ENCODE measurements at regions not wholly inside any gene's neighbourhood (a gene's known extent, or its start where the extent isn't known, plus 50 kb on each side); places are given as distances from the start of the nearest gene placed in this dataset.
A peak's percentile ranks its signal among the peaks of the same experiment; 100 is the strongest.
"Not testable (repeated sequence)": the region's sequence is repeated elsewhere in the genome, so short reads cannot be mapped to it uniquely, and the experiment has no call there.

DNA sequence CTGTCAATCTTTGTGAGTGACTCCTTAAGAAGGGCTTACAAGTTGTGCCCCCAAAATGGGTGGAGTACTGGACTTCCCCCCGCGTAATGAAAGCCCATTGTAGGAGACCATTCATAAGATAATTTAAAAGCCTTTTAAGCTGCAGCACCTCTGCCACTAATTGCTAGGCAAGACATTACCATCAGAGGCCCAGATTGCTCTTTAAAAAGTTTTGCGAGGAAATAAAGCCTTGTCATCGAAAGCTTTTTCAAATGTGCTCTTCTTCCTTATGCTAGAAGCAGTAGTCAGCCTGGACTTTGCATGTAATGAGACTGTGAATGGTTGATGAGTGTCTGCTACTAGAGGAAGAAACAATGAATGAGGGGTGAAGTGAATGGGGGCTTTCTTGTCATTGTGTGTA, 345.3 kb upstream of the CDH2 start:
- DNase-seq = no peak

DNA sequence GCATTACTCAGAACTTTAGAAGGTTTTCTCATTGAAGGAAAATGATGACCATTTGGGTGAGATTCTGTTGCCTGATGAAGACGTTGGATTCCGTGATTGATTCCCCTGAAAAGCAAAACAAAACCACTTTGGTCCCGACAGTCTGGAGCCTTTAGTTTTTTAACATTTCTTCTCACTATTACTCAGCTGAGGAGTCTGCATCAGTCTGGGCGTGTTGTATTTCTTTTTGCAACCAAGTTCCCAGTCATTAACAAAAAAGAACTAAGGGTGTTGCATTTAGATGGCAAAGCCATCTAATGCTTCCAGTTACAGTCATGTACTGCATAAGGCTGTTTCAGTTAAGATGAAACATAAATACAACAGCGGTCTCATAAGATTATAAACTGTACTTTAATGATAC, 343.1 kb upstream of the CDH2 start:
- DNase-seq = no peak

DNA sequence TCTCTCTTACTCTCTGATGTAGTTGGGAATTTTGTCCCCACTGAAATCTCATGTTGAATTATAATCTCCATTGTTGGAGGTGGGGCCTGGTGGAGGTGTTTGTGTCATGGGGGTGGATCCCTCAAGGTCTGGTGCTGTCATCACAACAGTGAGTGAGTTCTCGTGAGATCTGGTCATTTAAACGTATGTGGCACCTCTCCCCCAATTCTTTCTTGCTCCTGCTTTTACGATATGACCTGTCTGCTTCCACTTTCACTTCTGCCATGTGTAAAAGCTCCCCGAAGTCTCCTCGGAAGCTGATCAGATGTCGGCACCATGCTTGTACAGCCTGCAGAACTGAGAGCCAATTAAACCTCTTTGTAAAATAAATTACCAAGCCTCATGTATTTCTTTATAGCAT, 337.8 kb upstream of the CDH2 start:
- peak; percentile 40 for DNase-seq

DNA sequence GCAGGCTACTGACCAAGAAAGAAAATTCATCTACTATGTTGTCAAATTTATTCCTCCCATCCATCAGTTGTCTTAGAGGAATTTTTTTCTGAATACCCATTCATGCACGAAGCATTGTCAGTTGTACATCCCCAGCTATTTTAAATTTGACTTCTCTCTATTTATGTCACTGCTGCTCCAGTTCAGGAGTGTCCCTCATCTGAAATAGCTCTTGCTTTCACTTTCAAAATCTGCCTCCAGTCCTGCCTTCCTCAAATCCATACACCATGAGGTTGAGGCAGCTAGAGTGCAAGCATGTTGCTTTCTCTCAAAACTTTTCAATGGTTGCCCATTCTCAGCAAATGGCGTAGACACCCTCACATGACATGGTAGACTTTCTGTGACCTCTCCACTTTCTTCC, 335.4 kb upstream of the CDH2 start:
- peak; percentile 35 for DNase-seq

DNA sequence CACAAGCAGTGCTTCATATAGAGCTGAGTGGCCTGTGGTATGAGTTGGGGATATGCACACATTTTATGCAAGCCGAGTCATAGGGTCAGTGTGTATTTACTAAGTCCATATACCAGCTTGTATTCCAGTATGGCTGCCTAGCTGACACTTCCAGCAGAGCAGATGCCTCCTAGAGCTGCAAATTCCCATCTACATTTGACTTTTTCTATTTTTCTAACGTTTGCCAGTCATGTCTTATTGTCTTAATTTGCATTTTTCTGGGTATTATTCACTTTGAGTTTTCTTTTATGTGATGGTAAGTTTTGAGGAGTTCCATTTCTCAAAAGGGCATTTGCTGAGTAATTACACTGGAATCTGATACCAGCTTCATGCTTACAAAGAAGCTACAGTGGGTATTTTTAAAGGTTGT, 334.5 kb upstream of the CDH2 start:
- no peak for DNase-seq

DNA sequence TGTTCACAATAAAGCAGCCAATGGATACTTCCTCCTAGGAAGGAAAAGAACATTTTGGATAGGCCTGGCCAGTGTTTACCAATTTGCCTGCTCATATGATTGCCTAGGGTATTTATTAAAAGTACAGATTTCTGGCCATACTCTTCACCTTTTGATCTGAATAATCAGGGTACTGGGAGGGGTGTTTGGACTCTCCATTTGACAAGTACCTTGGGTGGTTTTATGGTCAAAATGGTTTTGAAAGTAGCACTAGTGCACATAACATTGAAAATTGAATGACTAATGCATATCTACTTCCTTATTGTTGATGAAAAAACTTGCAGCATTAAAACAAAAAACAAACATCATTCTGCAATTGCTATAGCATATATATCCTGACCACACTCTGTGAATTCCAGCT, 333.3 kb upstream of the CDH2 start:
- no peak for DNase-seq

DNA sequence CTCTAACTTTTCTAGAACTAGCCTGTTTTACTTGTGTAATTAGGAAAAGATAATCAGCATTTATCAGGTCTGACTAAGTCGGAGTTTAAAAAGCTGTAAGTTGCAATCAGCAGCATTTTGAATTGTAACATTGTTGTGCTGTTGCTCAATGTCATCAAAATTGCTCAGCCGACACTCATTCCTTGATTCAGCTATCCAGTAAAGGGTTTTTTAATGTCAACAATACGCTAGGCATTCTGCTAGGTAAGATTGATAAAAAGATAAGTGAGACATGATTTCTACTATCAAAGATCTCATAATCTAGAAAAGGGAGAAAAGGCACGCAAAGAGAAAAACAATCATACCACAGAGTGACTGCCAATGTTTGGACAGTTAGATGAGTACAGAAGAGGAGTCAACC, 327.1 kb upstream of the CDH2 start:
- no peak for DNase-seq

DNA sequence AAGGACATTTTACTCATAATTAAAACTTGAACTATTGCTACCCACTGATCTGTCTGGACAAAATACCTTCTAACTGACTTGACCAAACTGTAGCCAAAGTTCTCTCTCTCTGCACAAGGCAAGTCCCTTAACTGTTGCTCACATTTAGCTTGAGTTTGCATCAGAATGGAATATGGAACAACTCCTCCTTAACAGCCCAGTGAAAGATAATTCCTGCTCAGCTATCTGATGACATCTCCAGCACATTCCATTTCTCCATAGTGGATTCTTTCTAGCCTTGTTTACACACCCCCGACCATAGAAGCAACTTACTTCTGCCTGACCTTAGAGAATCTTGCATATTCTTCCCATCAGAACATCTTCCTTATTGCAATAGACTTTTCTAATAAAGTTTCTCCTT, 317.2 kb upstream of the CDH2 start:
- no peak for DNase-seq

DNA sequence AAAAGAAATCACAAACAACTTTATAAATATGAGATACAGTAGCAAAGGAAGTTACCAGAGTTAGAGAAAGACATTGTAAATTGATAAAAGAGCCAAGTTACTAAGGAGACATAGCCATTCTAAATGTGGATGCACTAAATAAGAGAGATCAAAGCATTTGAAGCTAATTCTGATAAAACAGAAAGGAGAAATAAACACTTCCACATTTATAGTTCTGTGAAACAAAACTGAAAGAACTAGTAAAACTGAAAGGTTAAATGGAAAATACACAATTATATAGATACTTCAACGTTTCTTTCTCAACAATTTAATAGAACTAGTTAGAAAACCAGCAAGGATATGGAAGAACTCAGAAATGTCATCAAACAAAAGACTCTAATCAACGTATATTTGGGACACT, 309.0 kb upstream of the CDH2 start:
- no peak for DNase-seq

DNA sequence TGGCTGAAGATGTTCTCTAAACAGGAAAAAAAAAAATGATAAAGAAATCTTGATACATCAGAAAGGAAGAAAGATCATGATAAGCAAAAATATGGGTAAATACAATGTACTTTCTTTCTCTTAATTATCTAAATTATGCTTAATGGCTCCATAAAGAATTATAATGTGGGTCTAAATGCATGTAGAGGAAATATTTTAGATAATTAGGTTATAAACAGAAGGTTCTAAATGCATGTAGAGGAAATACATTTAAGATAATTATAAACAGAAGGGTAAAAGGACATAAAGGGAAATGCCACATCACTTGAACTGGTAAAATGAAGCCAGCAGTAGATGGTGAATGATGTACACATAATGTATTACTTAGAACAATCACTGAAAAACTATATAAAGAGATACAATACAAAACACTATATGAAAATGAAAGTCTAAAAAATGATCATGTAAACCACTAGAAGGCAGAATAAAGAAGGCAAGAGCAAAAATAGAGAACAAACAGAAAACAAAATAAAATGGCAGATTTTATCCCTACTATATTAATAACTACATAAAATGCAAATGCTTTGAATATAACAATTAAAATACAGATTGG, 308.4 kb upstream of the CDH2 start:
- no peak for DNase-seq

DNA sequence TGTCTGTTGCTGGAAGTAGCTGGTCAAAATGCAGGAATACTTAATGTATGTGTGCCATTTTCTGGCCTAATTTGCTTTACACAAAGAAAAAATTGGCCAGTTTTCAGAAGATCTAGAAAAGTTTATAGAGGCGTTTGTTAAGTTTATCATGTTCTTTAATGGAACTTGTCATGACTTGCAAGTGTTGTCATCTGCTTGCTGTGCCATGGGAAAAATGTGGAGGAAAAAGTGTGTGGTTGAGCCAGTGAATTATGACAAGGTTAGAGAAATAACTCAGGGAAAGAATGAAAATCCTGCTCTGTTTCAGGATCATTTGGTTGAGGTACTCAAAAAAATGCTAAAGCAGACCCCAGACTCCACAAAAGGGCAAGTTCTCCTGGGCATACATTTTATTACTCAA, 301.6 kb upstream of the CDH2 start:
- no peak for DNase-seq

DNA sequence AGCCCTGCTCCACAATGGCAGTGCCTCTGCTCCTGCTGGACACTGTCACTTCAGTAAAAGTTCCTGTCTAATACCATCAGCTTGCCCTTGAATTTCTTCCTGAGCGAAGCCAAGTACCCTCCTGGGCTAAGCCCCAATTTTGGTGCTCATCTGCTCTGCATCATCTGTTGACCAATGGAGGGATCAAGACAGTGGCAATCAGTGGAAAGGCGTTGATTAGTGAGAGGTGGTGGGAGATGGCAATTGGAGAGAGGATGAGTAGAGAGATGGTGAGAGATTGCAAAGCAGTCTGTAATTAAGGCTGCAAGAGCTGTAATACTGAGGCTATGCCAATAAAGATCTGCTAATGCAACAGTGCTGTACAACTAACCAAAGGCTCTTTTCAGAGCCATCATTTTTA, 299.4 kb upstream of the CDH2 start:
- no peak for DNase-seq

DNA sequence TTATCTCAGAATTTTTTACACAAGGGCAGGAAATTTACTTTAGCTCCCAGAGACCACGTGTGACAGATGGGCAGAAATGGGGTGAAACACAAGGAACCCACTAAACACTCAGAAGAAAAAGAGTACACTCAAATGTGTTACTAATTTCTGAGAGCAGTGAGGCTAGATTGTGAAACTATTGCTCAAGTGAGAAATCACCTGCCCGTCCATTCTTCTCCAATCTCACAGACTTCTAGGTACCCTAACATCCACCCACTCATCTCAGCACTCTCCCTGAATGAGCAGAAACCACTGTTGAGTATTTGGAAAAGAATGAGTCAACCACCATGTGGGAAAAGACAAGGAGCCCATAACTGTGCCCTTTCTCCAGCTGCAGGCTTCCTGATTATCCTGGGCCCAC, 293.0 kb upstream of the CDH2 start:
- no peak for DNase-seq

DNA sequence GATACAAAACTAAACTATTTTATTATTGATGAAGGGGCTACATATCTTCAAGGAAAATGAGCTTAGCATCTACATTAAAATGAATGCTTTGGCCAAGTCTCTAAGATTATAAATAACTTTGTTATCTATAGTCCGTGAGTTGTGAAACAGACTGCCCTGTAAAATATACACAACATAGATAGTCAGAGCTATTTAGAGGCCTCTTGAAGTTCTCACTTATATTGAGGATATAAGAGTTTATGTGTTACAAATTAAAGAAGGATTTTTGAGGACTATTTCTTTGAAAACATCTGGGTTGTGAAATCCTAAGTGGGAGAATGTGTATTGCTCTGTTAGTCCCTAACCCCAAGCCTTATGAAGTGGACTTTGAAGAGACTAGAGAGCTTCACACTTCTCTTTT, 292.0 kb upstream of the CDH2 start:
- no peak for DNase-seq

DNA sequence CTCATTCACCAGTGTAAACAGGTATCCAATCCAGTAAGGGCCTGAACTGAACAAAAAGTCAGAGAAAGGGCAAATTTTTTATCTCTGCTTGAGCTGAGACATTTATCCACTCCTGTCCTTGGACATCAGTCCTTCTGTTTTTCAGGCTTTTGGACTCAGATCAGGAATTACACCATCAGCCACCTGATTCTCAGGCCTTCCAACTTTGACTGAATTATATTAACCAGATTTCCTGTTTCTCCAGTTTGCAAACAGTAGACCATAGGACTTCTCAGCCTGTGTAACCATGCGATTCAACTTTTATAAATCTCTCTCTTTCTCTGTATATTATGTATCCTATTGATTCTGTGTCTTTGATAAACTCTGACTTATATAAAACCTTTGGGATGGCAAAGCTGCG, 289.3 kb upstream of the CDH2 start:
- no peak for DNase-seq

DNA sequence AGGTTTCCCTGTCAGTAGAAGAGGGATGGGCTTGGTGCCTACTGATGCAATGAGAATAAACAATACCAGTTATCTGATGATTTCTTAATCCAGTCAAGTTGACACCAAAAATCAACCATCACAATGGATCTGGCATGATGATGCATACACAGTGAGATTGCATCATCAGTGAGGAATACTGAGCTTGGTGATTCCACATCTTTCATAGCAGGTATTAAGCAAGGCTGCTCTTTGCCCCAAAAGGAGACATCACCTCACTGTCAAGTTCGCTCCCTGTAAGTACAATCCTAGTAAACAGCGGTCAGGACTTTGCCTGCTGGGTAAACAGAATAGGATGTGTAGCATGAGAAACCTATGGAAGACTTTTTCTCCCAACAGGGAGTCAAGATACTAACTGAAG, 282.7 kb upstream of the CDH2 start:
- no peak for DNase-seq

DNA sequence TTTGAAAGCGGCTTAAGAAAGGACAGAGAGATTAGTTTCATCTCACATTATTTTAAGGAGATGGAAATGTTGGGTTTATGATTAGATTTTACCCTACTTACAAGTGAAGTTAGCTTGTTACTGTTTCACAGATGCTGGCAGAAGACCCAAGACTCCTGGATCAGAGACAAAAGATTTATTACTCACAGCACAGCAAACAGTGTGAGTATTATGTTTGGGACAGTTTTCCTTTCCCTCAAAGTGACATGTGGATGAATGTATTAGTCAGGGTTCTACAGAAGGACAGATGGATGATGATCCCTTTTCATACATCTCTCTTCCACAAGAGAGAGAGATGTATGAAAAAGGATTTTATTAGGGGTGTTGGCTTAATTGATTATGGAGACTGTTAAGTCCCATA, 281.8 kb upstream of the CDH2 start:
- no peak for DNase-seq

DNA sequence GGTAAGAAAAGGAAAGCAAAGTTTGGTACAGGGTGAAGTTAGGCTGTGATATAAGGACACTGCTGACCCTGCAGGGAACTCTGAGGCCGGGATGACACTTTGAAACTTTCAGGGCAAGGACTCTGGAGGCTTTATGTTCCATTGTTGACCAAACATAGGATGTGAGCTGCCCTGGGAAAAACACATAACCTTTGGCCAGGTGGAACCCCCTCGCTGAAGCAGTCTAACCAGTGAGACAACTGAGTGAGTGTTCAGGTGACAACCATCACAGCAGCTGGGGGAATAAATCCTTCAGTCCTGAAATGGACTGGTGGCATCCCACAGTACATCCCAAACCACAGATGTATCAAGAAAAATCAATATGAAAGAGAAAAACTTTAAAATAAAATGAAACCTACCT, 280.9 kb upstream of the CDH2 start:
- no peak for DNase-seq

DNA sequence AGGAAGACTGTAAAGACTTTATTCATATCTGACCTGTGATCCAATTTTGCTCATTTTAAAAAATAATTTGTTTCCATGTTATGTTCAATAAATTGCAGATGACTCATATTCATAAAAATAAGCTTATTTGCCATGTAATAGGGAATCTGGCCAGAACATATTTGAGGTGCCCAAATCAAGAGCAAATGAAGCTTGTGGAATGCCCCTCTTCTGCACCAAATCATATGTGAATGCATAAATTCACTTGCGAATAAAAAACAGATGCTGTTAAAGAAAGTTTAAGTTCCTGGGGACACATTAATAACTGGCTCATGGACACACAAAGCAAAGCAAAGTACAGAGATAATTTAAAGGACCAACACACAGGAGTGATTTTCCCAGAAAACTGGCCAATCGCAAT, 279.0 kb upstream of the CDH2 start:
- DNase-seq = no peak

DNA sequence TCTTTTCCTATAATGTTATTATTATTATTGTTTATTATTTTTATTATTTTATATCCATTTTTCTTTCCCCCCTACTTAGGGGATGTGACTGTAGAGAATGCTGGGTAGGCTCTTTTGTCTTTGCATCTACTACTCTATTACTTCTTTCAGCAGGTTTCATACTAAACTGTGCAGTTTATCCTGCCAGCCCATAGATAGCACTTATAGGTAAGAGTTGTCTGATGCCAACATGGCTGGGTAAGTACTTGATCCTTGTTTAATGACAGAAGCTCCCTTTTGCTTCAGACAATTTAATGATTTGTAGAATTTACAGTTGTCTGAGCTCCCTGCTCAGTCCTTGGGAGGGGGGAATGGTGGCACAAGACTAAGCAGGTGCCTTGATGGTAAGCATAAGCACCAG, 262.9 kb upstream of the CDH2 start:
- no peak for DNase-seq

DNA sequence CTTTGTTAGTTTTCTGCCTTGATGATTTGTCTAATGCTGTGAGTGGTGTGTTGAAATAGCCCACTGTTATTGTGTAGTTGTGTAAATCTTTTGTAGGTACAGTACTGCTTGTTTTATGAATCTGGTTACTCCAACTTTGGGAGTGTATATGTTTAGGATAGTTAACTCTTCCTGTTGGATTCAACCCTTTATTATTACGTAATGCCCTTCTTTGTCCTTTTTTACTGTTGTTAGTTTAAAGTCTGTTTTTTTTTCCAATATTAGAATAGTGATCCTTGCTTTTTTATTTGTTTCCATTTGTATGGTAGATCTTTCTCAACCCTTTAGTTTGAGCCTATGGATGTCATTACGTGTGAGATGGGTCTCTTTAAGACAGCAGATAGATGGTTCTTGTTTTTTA, 261.5 kb upstream of the CDH2 start:
- no peak for DNase-seq

DNA sequence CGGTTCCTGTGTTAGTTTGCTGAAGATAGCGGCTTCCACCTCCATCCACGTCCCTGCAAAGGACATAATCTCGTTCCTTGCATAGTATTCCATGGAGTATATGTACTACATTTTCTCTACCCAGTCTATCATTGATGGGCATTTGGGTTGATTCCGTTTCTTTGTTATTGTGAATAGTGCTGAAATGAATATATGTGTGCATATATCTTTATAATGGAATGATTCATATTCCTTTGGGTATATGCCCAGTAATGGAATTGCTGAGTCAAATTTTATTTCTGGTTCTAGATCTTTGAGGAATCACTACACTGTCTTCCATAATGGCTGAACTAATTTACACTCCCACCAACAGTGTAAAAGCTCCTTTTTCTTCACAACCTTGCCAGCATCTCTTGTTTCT, 255.4 kb upstream of the CDH2 start:
- no peak for DNase-seq

DNA sequence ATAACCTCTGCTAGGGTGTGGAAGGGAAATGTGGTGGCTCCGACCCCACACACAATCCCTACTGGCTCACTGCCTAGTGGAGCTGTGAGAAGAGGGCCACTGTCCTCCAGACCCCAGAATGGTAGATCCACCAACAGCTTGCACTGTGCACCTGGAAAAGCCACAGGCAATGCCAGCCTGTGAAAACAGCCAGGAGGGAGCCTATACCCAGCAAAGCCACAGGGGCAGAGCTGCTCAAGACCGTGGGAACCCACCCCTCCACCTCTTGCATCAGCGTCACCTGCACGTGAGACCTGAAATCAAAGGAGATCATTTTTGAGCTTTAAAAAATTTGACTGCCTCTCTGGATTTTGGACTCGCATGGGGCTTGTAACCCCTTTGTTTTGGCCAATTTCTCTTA, 249.0 kb upstream of the CDH2 start:
- DNase-seq = no peak

DNA sequence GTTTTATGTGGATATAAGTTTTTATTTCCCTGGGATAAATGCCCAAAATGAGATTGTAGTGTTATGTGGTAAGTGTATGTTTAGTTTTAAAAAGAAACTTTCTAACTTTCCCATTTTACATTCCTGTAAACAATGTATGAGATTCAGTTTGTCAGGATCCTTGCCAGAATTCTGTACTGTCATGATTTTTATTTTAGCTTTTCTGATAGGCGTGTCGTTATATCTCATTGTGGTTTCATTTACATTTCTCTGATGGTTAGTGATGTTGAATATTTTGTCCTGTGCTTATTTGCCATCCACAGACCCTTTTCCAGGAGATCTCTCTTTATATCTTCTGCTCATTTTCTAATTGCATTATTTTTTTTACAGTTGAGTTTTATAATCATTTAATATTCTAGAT, 245.6 kb upstream of the CDH2 start:
- DNase-seq = no peak

DNA sequence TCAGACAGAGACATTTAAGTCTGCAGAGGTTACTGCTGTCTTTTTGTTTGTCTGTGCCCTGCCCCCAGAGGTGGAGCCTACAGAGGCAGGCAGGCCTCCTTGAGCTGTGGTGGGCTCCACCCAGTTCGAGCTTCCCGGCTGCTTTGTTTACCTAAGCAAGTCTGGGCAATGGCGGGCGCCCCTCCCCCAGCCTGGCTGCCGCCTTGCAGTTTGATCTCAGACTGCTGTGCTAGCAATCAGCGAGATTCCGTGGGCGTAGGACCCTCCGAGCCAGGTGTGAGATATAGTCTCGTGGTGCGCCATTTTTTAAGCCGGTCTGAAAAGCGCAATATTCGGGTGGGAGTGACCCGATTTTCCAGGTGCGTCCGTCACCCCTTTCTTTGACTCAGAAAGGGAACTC, 245.0 kb upstream of the CDH2 start:
- DNase-seq = not testable (repeated sequence)

DNA sequence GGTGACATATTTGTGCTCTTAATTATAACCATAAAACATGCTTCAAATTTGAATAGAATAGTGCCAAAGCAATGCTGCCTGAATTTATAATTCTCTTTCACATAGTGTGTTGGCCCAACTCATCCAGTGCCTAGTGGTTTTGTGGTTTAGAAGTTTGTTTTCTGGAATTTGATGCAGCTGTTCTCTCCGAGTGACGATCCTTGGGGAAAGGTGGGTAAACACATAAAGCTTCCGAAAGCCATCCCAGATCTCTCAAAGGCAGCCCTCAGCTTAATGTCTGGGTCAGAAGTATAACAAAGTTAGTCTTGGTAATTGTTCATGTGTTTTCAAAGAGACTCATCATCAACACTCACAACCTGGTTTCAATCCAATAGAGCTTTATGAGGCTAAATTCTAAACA, 235.6 kb upstream of the CDH2 start:
- no peak for DNase-seq
